GM23248 (cell line): ENCODE measurements at regions not wholly inside any gene's neighbourhood (a gene's known extent, or its start where the extent isn't known, plus 50 kb on each side); places are given as distances from the start of the nearest gene placed in this dataset.

ENCODE experiments used
- EZH2 ChIP-seq: fragments of 200-600 bp; sonication (generic); IDR thresholded peaks from 2 replicates; pipeline ENCODE4 v1.6.1; 2018; ENCODE audit warnings: antibody characterized with exemption, mild to moderate bottlenecking; ENCODE audit not compliant: insufficient read depth, poor library complexity, severe bottlenecking
- EZH2phosphoT487 ChIP-seq: fragments of 200-600 bp; sonication (generic); IDR thresholded peaks from 2 replicates; pipeline ENCODE4 v1.6.1; 2018; ENCODE audit warnings: antibody characterized with exemption, moderate library complexity, mild to moderate bottlenecking, low read depth; ENCODE audit not compliant: insufficient read depth

DNA sequence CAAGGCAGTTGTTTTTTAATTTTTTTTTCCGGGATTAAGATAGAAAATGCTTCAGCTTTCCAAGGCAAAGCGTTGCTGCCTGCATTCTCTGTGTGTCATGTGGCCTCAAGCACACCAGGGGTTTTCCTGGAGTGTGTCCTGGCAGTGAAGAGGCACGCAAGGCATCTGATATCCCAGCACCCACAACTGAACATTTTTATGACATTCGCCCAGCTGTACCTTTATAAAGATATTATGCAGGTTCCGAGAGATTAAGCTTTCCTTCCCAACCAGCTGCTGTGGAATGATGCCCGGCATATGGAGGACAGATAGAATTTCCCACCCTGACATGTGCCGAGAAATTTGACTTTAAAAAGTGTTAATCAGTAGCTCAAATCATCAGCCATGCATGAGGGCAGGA, 205.6 kb downstream of the GADD45G start:
- TF ChIP-seq EZH2phosphoT487 (no peak), EZH2 (no peak)
